Parathyroid adenoma (tissue), 2 donors: ENCODE measurements at regions not wholly inside any gene's neighbourhood (a gene's known extent, or its start where the extent isn't known, plus 50 kb on each side); places are given as distances from the start of the nearest gene placed in this dataset.

Experiments used
- H2AFZ ChIP-seq: fragments of 300-600 bp; sonication (generic); one replicate; pipeline ENCODE4 v1.7.0; 2017; ENCODE audit warnings: antibody characterized with exemption, mild to moderate bottlenecking
- H3K27ac ChIP-seq: fragments of 300-600 bp; sonication (generic); one replicate; pipeline ENCODE4 v1.7.0; 2017
- H3K27me3 ChIP-seq: fragments of 300-600 bp; sonication (generic); one replicate; pipeline ENCODE4 v1.7.0; 2017; ENCODE audit warnings: low read length; ENCODE audit not compliant: control insufficient read depth, insufficient read depth
- H3K36me3 ChIP-seq: fragments of 300-600 bp; sonication (generic); one replicate; pipeline ENCODE4 v1.7.0; 2017; ENCODE audit warnings: low read length; ENCODE audit not compliant: control insufficient read depth, insufficient read depth
- H3K4me1 ChIP-seq: fragments of 300-600 bp; sonication (generic); one replicate; pipeline ENCODE4 v1.7.0; 2017; ENCODE audit warnings: control low read depth
- H3K4me2 ChIP-seq: fragments of 300-600 bp; sonication (generic); one replicate; pipeline ENCODE4 v1.7.0; 2017; ENCODE audit warnings: low read length
- H3K4me3 ChIP-seq: fragments of 300-600 bp; sonication (generic); one replicate; pipeline ENCODE4 v1.7.0; 2017; ENCODE audit warnings: low read depth, low read length
- H3K79me2 ChIP-seq: fragments of 300-600 bp; sonication (generic); one replicate; pipeline ENCODE4 v1.7.0; 2017; ENCODE audit warnings: control low read depth
- H3K9ac ChIP-seq: fragments of 300-600 bp; sonication (generic); one replicate; pipeline ENCODE4 v1.7.0; 2017; ENCODE audit warnings: mild to moderate bottlenecking
- H3K9me3 ChIP-seq: fragments of 300-600 bp; sonication (generic); one replicate; pipeline ENCODE4 v1.7.0; 2017; ENCODE audit warnings: low read length; ENCODE audit not compliant: control insufficient read depth
- TF ChIP-seq, protein P1 (sequence below): fragments of 300-600 bp; sonication (generic); IDR thresholded peaks from one replicate; pipeline ENCODE4 v1.7.0; 2017; ENCODE audit warnings: antibody characterized with exemption, mild to moderate bottlenecking
- donor health status: primary hyperparathyroidism.

DNA sequence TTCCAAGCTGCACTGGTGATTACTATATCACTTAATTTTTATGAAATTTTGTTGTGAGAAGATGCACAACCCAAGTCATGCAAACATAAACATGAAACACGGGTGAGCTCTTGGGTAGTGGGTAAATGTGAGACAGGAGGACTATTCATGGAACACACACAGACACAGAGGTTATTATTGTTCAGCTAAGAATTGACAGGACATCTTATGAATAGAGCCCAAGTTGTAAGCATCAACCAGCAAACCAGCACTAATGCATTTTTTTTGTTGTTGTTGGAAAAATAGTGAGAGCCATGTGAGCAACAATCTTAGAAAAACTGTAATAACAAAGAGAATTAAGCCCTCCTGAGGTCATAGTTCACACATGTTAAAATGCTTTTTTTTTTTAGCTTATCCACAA, 1179.7 kb downstream of the GATA3 start:
- Histone ChIP-seq H3K27ac (peak overlapping the region; percentile 95), H3K4me3 (no peak overlapping the region), H2AFZ (no peak overlapping the region), H3K27me3 (no peaks in the 10 kb centered on the region), H3K79me2 (peaks cover 5% of the 10 kb centered on the region), H3K4me2 (no peak overlapping the region), H3K9me3 (no peaks in the 10 kb centered on the region), H3K36me3 (no peaks in the 10 kb centered on the region), H3K4me1 (peaks cover 69% of the 10 kb centered on the region), H3K9ac (no peak overlapping the region)
- TF ChIP-seq, protein P1, sequence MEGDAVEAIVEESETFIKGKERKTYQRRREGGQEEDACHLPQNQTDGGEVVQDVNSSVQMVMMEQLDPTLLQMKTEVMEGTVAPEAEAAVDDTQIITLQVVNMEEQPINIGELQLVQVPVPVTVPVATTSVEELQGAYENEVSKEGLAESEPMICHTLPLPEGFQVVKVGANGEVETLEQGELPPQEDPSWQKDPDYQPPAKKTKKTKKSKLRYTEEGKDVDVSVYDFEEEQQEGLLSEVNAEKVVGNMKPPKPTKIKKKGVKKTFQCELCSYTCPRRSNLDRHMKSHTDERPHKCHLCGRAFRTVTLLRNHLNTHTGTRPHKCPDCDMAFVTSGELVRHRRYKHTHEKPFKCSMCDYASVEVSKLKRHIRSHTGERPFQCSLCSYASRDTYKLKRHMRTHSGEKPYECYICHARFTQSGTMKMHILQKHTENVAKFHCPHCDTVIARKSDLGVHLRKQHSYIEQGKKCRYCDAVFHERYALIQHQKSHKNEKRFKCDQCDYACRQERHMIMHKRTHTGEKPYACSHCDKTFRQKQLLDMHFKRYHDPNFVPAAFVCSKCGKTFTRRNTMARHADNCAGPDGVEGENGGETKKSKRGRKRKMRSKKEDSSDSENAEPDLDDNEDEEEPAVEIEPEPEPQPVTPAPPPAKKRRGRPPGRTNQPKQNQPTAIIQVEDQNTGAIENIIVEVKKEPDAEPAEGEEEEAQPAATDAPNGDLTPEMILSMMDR, result no peak

DNA sequence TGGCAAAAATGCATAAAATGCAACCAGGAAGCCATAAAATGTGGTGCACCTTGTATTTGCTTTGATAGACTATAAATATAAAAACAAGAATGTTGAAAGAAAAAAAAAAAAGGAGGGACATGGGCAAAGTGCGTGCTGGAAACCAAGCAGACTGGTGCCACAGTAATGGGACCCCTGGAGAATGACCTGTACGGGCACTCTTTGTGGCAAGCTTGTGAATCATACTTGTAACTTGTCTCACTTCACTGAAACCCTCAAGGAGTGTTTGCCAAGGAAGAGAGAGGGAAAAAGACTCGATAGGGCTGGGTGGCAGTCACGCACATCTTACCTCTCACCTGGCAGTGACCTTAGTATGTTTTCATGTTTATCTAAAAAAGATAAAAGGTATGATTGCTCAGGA, 1183.6 kb downstream of the GATA3 start:
- Histone ChIP-seq H3K4me3 (peak overlapping the region; percentile 56), H3K27me3 (no peaks in the 10 kb centered on the region), H3K79me2 (no peaks in the 10 kb centered on the region), H3K4me2 (peak overlapping the region; percentile 70), H2AFZ (no peak overlapping the region), H3K9me3 (no peaks in the 10 kb centered on the region), H3K36me3 (no peaks in the 10 kb centered on the region), H3K27ac (peak overlapping the region; percentile 95), H3K9ac (no peak overlapping the region), H3K4me1 (peaks cover 54% of the 10 kb centered on the region)
- TF ChIP-seq, protein P1, result no peak

DNA sequence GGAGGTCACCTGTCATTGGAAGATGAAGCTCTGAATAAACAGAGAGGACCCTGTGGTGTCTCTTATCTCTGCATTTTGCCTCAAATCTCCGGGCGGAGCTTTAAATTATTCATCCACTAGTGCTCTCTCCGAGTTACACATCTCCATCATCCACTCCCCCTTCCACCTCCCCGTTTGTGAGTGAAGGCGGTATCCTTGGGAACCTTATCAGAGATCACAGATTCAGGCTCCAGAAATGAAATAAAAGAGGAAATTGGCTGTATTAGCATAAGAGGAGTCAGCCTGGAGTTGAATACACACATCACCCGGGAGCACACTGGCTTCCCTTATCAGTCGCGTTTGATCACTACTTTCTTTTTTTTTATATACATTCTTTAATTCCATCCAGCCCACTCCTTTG, 1184.8 kb downstream of the GATA3 start:
- Histone ChIP-seq H2AFZ (no peak overlapping the region), H3K9me3 (no peaks in the 10 kb centered on the region), H3K36me3 (no peaks in the 10 kb centered on the region), H3K9ac (peak overlapping the region; percentile 24), H3K27me3 (no peaks in the 10 kb centered on the region), H3K27ac (peak overlapping the region; percentile 95), H3K79me2 (no peaks in the 10 kb centered on the region), H3K4me3 (peak overlapping the region; percentile 56), H3K4me1 (peaks cover 57% of the 10 kb centered on the region), H3K4me2 (peak overlapping the region; percentile 70)
- TF ChIP-seq, protein P1, result no peak

DNA sequence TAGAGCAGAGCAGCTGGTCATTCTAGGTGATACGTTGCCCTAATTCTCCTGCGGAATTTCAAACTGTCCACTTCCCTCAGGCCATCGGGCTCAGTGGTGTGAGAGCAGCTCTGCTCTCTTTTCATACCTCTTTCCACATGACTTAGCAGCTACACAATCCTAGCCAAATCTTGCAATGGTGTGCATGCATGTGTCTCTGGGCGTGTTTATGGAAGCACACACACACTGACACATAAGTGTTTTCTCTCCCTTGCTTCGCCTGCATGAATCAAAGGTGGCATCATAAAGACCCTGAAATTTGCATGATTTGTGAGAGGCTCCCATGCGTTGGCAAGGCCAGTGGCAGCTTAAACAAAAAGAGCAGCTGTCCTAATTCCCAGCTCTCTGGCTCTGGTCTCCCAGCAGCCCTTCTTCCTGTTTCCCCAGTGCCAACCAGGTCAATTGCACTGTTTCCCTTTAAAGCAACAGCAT, 1189.5 kb downstream of the GATA3 start:
- peak overlapping the region; percentile 11 for H3K4me3 ChIP-seq
- no peaks in the 10 kb centered on the region for H3K36me3 ChIP-seq
- H3K9ac ChIP-seq, result no peak overlapping the region
- H3K79me2 ChIP-seq, result peaks cover 2% of the 10 kb centered on the region
- H3K4me1 ChIP-seq, result peaks cover 43% of the 10 kb centered on the region
- H3K27me3 ChIP-seq, result no peaks in the 10 kb centered on the region
- TF ChIP-seq, protein P1, result no peak
- peak overlapping the region; percentile 50 for H3K4me2 ChIP-seq
- H2AFZ ChIP-seq, result peak overlapping the region; percentile 6
- no peaks in the 10 kb centered on the region for H3K9me3 ChIP-seq
- H3K27ac ChIP-seq, result peak overlapping the region; percentile 90

DNA sequence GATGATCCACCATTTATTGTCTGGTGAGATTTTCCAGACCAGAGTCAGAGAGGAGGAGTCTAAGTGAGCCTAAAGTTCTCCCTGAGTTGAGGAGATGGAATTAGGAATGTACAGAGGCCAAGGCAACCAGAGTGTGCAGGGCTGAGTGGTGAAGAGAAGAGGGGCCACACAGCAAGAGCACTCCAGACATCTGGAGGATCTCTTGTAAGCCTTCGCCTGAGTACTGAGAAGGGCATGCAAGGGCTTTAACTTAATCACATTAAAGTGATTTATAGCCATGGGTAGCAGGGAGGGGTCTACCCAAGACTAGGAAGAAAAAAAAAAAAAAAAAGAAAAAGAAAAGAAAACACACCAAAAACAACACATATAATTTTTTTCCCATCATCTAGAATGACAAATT, 1190.4 kb downstream of the GATA3 start:
- peaks cover 3% of the 10 kb centered on the region for H3K36me3 ChIP-seq
- TF ChIP-seq, protein P1, result no peak
- peak overlapping the region; percentile 90 for H3K27ac ChIP-seq
- peaks cover 4% of the 10 kb centered on the region for H3K79me2 ChIP-seq
- H3K4me2 ChIP-seq, result no peak overlapping the region
- peak overlapping the region; percentile 6 for H2AFZ ChIP-seq
- H3K4me3 ChIP-seq, result no peak overlapping the region
- H3K9me3 ChIP-seq, result no peaks in the 10 kb centered on the region
- no peak overlapping the region for H3K9ac ChIP-seq
- H3K27me3 ChIP-seq, result no peaks in the 10 kb centered on the region
- H3K4me1 ChIP-seq, result peaks cover 43% of the 10 kb centered on the region
